K562 (cell line): ENCODE measurements at regions not wholly inside any gene's neighbourhood (a gene's known extent, or its start where the extent isn't known, plus 50 kb on each side); places are given as distances from the start of the nearest gene placed in this dataset.

Source experiments
- ATAC-seq: fragments of 200-7000 bp; cut with Tn5 transposase; 3 replicates; pipeline ENCODE4 v1.9.1; 2020; ENCODE audit warnings: moderate library complexity
- BruUV-seq: library from RNA; stranded (reverse); fragments of 400-500 nt; replicated peaks from 2 replicates; lab custom pipeline; 2021; lab: Mats Ljungman, UMichigan
- CTCF ChIA-PET: fragments of 300-600 bp; formaldehyde crosslinking; extraction: SDS; loops from one replicate; lab custom pipeline; 2021; ENCODE audit warnings: low intra/inter-chr PET ratio; lab: Yijun Ruan, JAX
- POLR2A ChIA-PET: fragments of 300-600, 350-650 bp; sonication (Branson Sonifier 250); formaldehyde crosslinking; extraction: SDS; loops from one replicate; lab custom pipeline; 2021; ENCODE audit warnings: antibody characterized with exemption, inconsistent platforms; lab: Yijun Ruan, JAX
- DNase-seq, 4 experiments: peaks; one replicate each; pipeline versions ENCODE4 v3.0.0 to v3.0.0-alpha.2; 2011 to 2018; ENCODE audit warnings: low spot score in 3 of 4, mixed read lengths in 3 of 4; ENCODE audit errors: extremely low read depth in 1 of 4
- FAIRE-seq: peaks from 2 replicates; lab custom pipeline; 2011; peaks lifted over from hg19 to GRCh38; lab: Jason Lieb, UNC
- H2AFZ ChIP-seq: 2 replicates; pipeline ENCODE4 v1.6.0; 2011; ENCODE audit warnings: low read depth, low read length, control low read depth, inconsistent platforms
- H3K27ac ChIP-seq: fragments of 200-600 bp; 3 replicates; pipeline ENCODE4 v1.8.0; 2011; ENCODE audit warnings: low read depth, mild to moderate bottlenecking, control low read depth, inconsistent platforms, low read length, moderate library complexity, mixed read lengths; ENCODE audit errors: extremely low read depth
- H3K27me3 ChIP-seq, 2 experiments: fragments of 300-600 bp in 1 of 2; 2 replicates in 1 of 2; 3 replicates in 1 of 2; pipeline versions ENCODE4 v1.6.0 to v1.8.0; 2011; ENCODE audit warnings: inconsistent platforms in 2 of 2, low read length in 2 of 2, mild to moderate bottlenecking in 1 of 2, mixed read lengths in 1 of 2, moderate library complexity in 1 of 2; ENCODE audit not compliant: control insufficient read depth in 2 of 2, insufficient read depth in 2 of 2
- H3K36me3 ChIP-seq: fragments of 300-600 bp; 3 replicates; pipeline ENCODE4 v1.8.0; 2011; ENCODE audit warnings: mild to moderate bottlenecking, low read length, inconsistent platforms; ENCODE audit not compliant: control insufficient read depth, insufficient read depth
- H3K4me1 ChIP-seq, 2 experiments: fragments of 200-600 bp in 1 of 2; replicated peaks in 1 of 2; 2 replicates in 1 of 2; 3 replicates in 1 of 2; pipeline versions ENCODE4 v1.5.1 to v1.8.0; 2011; ENCODE audit warnings: inconsistent platforms in 2 of 2, low read length in 2 of 2, mild to moderate bottlenecking in 1 of 2, mixed read lengths in 1 of 2, moderate library complexity in 1 of 2; ENCODE audit not compliant: control insufficient read depth in 2 of 2, insufficient read depth in 2 of 2
- H3K4me2 ChIP-seq: 2 replicates; pipeline ENCODE4 v1.6.1; 2011; ENCODE audit warnings: low read length, control low read depth, inconsistent platforms, mixed read lengths; ENCODE audit not compliant: insufficient read depth
- H3K4me3 ChIP-seq: fragments of 200-600 bp; sonication (generic), shearing (Covaris generic); 2 replicates; pipeline ENCODE4 v1.5.1; 2016; ENCODE audit warnings: control low read depth, inconsistent platforms
- H3K79me2 ChIP-seq: fragments of 200-600 bp; 3 replicates; pipeline ENCODE4 v1.8.0; 2011; ENCODE audit warnings: low read length, inconsistent platforms; ENCODE audit not compliant: control insufficient read depth, insufficient read depth
- H3K9ac ChIP-seq, 2 experiments: 2 replicates each; pipeline versions ENCODE4 v1.6.0 to v1.6.1; 2011; ENCODE audit warnings: low read depth in 2 of 2, low read length in 2 of 2, control low read depth in 1 of 2, inconsistent platforms in 1 of 2, mild to moderate bottlenecking in 1 of 2, mixed read lengths in 1 of 2; ENCODE audit not compliant: insufficient read depth in 1 of 2
- H3K9me1 ChIP-seq: one replicate; pipeline ENCODE4 v1.6.0; 2011; ENCODE audit warnings: inconsistent platforms, mild to moderate bottlenecking, low read length, moderate library complexity; ENCODE audit not compliant: control insufficient read depth, insufficient read depth
- H3K9me3 ChIP-seq: replicated peaks from 2 replicates; pipeline ENCODE4 v1.5.1; 2011; ENCODE audit warnings: low read depth, low read length, inconsistent platforms; ENCODE audit not compliant: control insufficient read depth, insufficient read depth
- H4K20me1 ChIP-seq: replicated peaks from 2 replicates; pipeline ENCODE4 v1.6.1; 2011; ENCODE audit warnings: low read length, inconsistent platforms, mixed read lengths; ENCODE audit not compliant: control insufficient read depth, insufficient read depth
- BMI1 ChIP-seq: fragments of 150-350 bp; IDR thresholded peaks from 2 replicates; pipeline ENCODE4 v1.6.1; 2014; ENCODE audit warnings: low read length
- CLOCK ChIP-seq: fragments of 250-450 bp; sonication (Bioruptor Pico); IDR thresholded peaks from 2 replicates; pipeline ENCODE4 v1.4.0; 2020; ENCODE audit warnings: mild to moderate bottlenecking, moderate library complexity, borderline replicate concordance
- GABPB1 ChIP-seq: sonication (generic); formaldehyde crosslinking; IDR thresholded peaks from 2 replicates; pipeline ENCODE4 v1.8.0; 2022; ENCODE audit warnings: mild to moderate bottlenecking, missing genetic modification reagents
- GTF2E2 ChIP-seq: fragments of 200-800 bp; sonication (Bioruptor generic); IDR thresholded peaks from 2 replicates; pipeline ENCODE4 v1.6.1; 2016; ENCODE audit warnings: missing genetic modification characterization, missing compliant biosample characterization
- MYNN ChIP-seq, 2 experiments: sonication (generic); formaldehyde crosslinking in 1 of 2; IDR thresholded peaks; 2 replicates each; pipeline versions ENCODE4 v1.5.0 to v1.6.1; 2016 to 2020; ENCODE audit warnings: antibody characterized with exemption in 1 of 2, missing genetic modification reagents in 1 of 2
- PPARD ChIP-seq: fragments of 250-450 bp; sonication (Bioruptor Pico); IDR thresholded peaks from 2 replicates; pipeline ENCODE4 v1.8.0; 2022; ENCODE audit warnings: inconsistent platforms, mild to moderate bottlenecking, moderate library complexity
- WHSC1 ChIP-seq: IDR thresholded peaks from one replicate; pipeline ENCODE4 v1.6.1; 2012; ENCODE audit warnings: low read length, control low read depth, inconsistent platforms
- XRCC3 ChIP-seq: fragments of 450-650 bp; IDR thresholded peaks from 2 replicates; pipeline ENCODE4 v1.6.1; 2017; ENCODE audit warnings: mild to moderate bottlenecking, moderate library complexity
- ZBTB9 ChIP-seq: fragments of 450-650 bp; formaldehyde crosslinking; IDR thresholded peaks from 2 replicates; pipeline ENCODE4 v1.4.0; 2020; ENCODE audit warnings: mild to moderate bottlenecking, moderate library complexity
- ZNF184 ChIP-seq: sonication (generic); formaldehyde crosslinking; IDR thresholded peaks from 2 replicates; pipeline ENCODE4 v1.5.0; 2020; ENCODE audit warnings: missing genetic modification reagents
- ZNF584 ChIP-seq: fragments of 200-800 bp; sonication (Bioruptor generic); IDR thresholded peaks from 2 replicates; pipeline ENCODE4 v1.6.1; 2016; ENCODE audit warnings: low read depth, mild to moderate bottlenecking, missing genetic modification characterization, missing compliant biosample characterization
- WGBS: fragments of 100-300 bp; shearing (Covaris generic); methylation state at CpG from one replicate; pipeline ENCODE4 v1.1.6; 2016; ENCODE audit warnings: low coverage, mixed read lengths; ENCODE audit not compliant: insufficient coverage; ENCODE audit errors: missing lambda C conversion rate; 5-methylcytosine and 5-hydroxymethylcytosine counted together
- in situ Hi-C: fragments of 300-500 bp; cut with MboI; formaldehyde crosslinking; loops from 4 replicates; pipeline ENCODE4 v1.15.0; 2018; ENCODE audit warnings: inconsistent platforms, mixed read lengths
- intact Hi-C: fragments of 100-400 bp; cut with micrococcal nuclease; formaldehyde crosslinking; loops from 2 replicates; pipeline ENCODE4 v1.14.2; 2022

- no peak for TF ChIP-seq MYNN (IDR thresholded peaks at IDR 0.05)
- TF ChIP-seq MYNN (CRISPR knock-in tag; IDR thresholded peaks at IDR 0.05), result no peak
- TF ChIP-seq GTF2E2 (tag), result no peak
- TF ChIP-seq, all 486 proteins: peak for 0
Measured at GRCh38 chr4:126539771-126540170, 1093.0 kb upstream of the INTU start (continued).

GRCh38 chr4:126541820-126542219 is 1090.9 kb upstream of the INTU start:
- H3K9me1 ChIP-seq, result no peaks in the 10 kb centered on the region
- DNase-seq (no peak), FAIRE-seq (no peak), ATAC-seq (peak; percentile 16; the same call in 1 of the 3 replicates)
- no peak overlapping the region for H3K9ac ChIP-seq
- intact Hi-C loops, result no loop called here
- no peaks in the 10 kb centered on the region for H3K27me3 ChIP-seq
- no peak overlapping the region for H3K27ac ChIP-seq
- H3K4me1 ChIP-seq, result peaks cover 0 to 2% of the 10 kb centered on the region in 2 experiments; a peak in 2 of 5 replicates
- H3K4me3 ChIP-seq, result no peak overlapping the region
- H4K20me1 ChIP-seq, result no peaks in the 10 kb centered on the region
- ChIA-PET POLR2A (no interaction called here), CTCF (no interaction called here)
- no TSS peak for BruUV-seq
- peaks cover 34% of the 10 kb centered on the region; the same call in 2 of the 3 replicates for H3K36me3 ChIP-seq
- no peak for TF ChIP-seq BMI1
- TF ChIP-seq XRCC3, result no peak
- TF ChIP-seq ZBTB9 (CRISPR knock-in tag), result no peak
- TF ChIP-seq ZNF184 (CRISPR knock-in tag), result no peak
- TF ChIP-seq CLOCK, result no peak
- TF ChIP-seq WHSC1, result no peak
- no peak for TF ChIP-seq PPARD
- no peak for TF ChIP-seq GABPB1 (CRISPR knock-in tag)
- TF ChIP-seq ZNF584 (CRISPR knock-in tag), result no peak
- H3K79me2 ChIP-seq, result peaks cover 49% of the 10 kb centered on the region
- H2AFZ ChIP-seq, result no peak overlapping the region
- no peak overlapping the region for H3K4me2 ChIP-seq
- 48% methylated on average over 2 of the region's 2 CpGs for WGBS
- H3K9me3 ChIP-seq, result no peaks in the 10 kb centered on the region; the same call in 1 of the 2 replicates
- in situ Hi-C loops, result no loop called here
